MCF 10A (cell line): ENCODE measurements at regions not wholly inside any gene's neighbourhood (a gene's known extent, or its start where the extent isn't known, plus 50 kb on each side); places are given as distances from the start of the nearest gene placed in this dataset.

Experiments used
- BruUV-seq: library from RNA; stranded (reverse); fragments of 400-500 nt; replicated peaks from 2 replicates; lab custom pipeline; 2021; lab: Mats Ljungman, UMichigan
- CTCF ChIA-PET: fragments of 300-600 bp; sonication (Branson Sonifier 250); formaldehyde crosslinking; extraction: SDS; loops from one replicate; lab custom pipeline; 2021; ENCODE audit warnings: antibody characterized with exemption, inconsistent platforms; lab: Yijun Ruan, JAX
- POLR2A ChIA-PET: fragments of 300-600, 350-650 bp; sonication (Branson Sonifier 250); formaldehyde crosslinking; extraction: SDS; loops from one replicate; lab custom pipeline; 2020; ENCODE audit warnings: antibody characterized with exemption, inconsistent platforms; lab: Yijun Ruan, JAX
- DNase-seq: peaks from one replicate; pipeline ENCODE4 v3.0.0-alpha.2; 2018; ENCODE audit not compliant: unreplicated experiment
- H3K27ac Mint-ChIP-seq: one replicate; pipeline ENCODE4 v1.8.0; 2022; ENCODE audit warnings: mild to moderate bottlenecking, low read depth, mixed read lengths; ENCODE audit not compliant: unreplicated experiment
- H3K27me3 Mint-ChIP-seq: one replicate; pipeline ENCODE4 v1.8.0; 2022; ENCODE audit warnings: mixed read lengths; ENCODE audit not compliant: insufficient read depth, unreplicated experiment
- H3K36me3 Mint-ChIP-seq: one replicate; pipeline ENCODE4 v1.8.0; 2022; ENCODE audit warnings: mild to moderate bottlenecking, moderate library complexity, mixed read lengths; ENCODE audit not compliant: insufficient read depth, unreplicated experiment
- H3K4me1 Mint-ChIP-seq: one replicate; pipeline ENCODE4 v1.8.0; 2022; ENCODE audit warnings: mixed read lengths; ENCODE audit not compliant: insufficient read depth, unreplicated experiment
- H3K4me3 Mint-ChIP-seq: one replicate; pipeline ENCODE4 v1.8.0; 2022; ENCODE audit warnings: mild to moderate bottlenecking, moderate library complexity, mixed read lengths; ENCODE audit not compliant: unreplicated experiment
- H3K9me3 Mint-ChIP-seq: one replicate; pipeline ENCODE4 v1.8.0; 2022; ENCODE audit warnings: mixed read lengths; ENCODE audit not compliant: unreplicated experiment
- CTCF ChIP-seq: fragments of 200-600 bp; IDR thresholded peaks from one replicate; pipeline ENCODE4 v1.8.0; 2022; ENCODE audit warnings: antibody characterized with exemption, mild to moderate bottlenecking; ENCODE audit not compliant: unreplicated experiment
- intact Hi-C: fragments of 100-400 bp; cut with micrococcal nuclease; formaldehyde crosslinking; loops from 2 replicates; pipeline ENCODE4 v1.14.1; 2022

DNA sequence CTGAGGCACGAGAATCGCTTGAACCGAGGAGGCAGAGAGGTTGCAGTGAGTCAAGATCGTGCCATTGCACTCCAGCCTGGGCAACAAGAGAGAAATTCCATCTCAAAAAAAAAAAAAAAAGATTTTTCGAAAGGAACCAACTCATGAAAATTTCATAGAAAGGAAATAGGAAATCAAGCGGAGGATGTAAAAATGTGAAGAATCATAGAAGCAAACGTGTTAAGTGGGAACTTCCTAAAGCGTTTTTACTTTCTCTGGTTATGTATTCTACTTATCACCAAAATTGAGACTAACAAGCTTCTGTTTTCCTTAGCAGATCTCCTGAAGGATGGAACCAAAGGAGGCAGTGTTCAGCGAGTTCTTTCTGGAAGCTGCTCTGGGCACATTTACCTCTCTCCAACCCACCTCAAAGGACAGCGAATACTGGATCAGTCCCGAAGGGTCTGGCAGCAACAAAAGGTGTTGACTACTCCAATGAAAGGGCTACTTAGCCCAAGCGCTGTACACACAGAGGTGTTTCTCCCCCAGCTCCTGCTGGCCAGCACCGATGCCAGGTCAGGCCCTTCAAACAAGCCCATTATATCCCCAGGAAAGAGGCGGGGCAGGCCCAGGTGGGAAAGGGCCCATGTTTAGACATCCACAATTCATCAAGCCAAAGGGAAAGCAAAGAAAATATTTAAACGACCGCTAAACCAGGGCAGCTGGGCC lies 327.5 kb upstream of the JARID2 start:
- no peak for TF ChIP-seq CTCF
- intact Hi-C loops: no loop called here
- H3K27ac Mint-ChIP-seq: no peak overlapping the region
- H3K9me3 Mint-ChIP-seq: no peaks in the 10 kb centered on the region
- no peaks in the 10 kb centered on the region for H3K27me3 Mint-ChIP-seq
- CTCF ChIA-PET: no interaction called here
- POLR2A ChIA-PET: interaction anchor here (0.6 to 0.9 kb wide), 2 partner anchors 11 to 353 kb away, joined by 3 read pairs; no protein-coding TSS in a partner anchor
- no peak for DNase-seq
- H3K4me1 Mint-ChIP-seq: no peaks in the 10 kb centered on the region
- BruUV-seq: no TSS peak
- no peak overlapping the region for H3K4me3 Mint-ChIP-seq
- no peaks in the 10 kb centered on the region for H3K36me3 Mint-ChIP-seq

- Mint-ChIP-seq H3K9me3 (no peaks in the 10 kb centered on the region), H3K27ac (no peak overlapping the region), H3K4me1 (no peaks in the 10 kb centered on the region), H3K27me3 (no peaks in the 10 kb centered on the region), H3K4me3 (no peak overlapping the region), H3K36me3 (no peaks in the 10 kb centered on the region)
- CTCF ChIA-PET: interaction anchor here (0.6 kb wide), 1 partner anchor 162 kb away, joined by 3 read pairs; no protein-coding TSS in a partner anchor
- POLR2A ChIA-PET: no interaction called here
- no peak for TF ChIP-seq CTCF
- intact Hi-C loops: no loop called here
- DNase-seq: no peak
- BruUV-seq: no TSS peak
These were observed 326.7 kb upstream of the JARID2 start for GRCh38 chr6:14919038-14919670.

- no peaks in the 10 kb centered on the region for H3K27me3 Mint-ChIP-seq
- no TSS peak for BruUV-seq
- no peaks in the 10 kb centered on the region for H3K9me3 Mint-ChIP-seq
- H3K36me3 Mint-ChIP-seq: no peaks in the 10 kb centered on the region
- ChIA-PET CTCF (no interaction called here), POLR2A (no interaction called here)
- intact Hi-C loops: no loop called here
- H3K4me3 Mint-ChIP-seq: no peak overlapping the region
- DNase-seq: no peak
- no peak for TF ChIP-seq CTCF
- H3K27ac Mint-ChIP-seq: no peak overlapping the region
- H3K4me1 Mint-ChIP-seq: no peaks in the 10 kb centered on the region
These were observed 325.6 kb upstream of the JARID2 start for GRCh38 chr6:14920276-14920675.

DNA sequence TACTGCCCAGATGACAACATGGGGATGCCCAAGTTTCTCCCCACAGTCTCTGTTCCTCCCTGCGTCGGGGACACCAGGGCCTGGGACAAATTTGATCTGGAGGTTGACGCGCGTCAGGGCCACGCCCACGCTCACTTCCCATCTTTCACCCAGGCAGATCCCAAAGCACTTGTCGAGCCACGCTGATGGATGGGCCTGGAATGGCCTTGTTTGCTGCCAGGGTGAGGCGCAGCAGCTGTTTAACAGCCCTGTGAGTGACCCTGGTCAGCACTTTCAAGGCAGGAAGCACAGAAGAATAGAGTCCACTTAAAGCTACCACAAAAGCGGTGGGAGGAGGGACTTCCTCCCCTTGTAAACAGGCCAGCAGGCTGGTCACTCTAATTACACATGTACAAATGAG lies 324.7 kb upstream of the JARID2 start:
- DNase-seq: no peak
- CTCF ChIA-PET: interaction anchor here (0.8 kb wide), 1 partner anchor 19 kb away, joined by 3 read pairs; no protein-coding TSS in a partner anchor
- Mint-ChIP-seq H3K4me3 (no peak overlapping the region), H3K9me3 (no peaks in the 10 kb centered on the region), H3K27me3 (no peaks in the 10 kb centered on the region), H3K36me3 (no peaks in the 10 kb centered on the region), H3K4me1 (no peaks in the 10 kb centered on the region), H3K27ac (no peak overlapping the region)
- no peak for TF ChIP-seq CTCF
- POLR2A ChIA-PET: no interaction called here
- intact Hi-C loops: no loop called here
- BruUV-seq: no TSS peak
